Kidney (tissue), 13 donors: ENCODE measurements at regions not wholly inside any gene's neighbourhood (a gene's known extent, or its start where the extent isn't known, plus 50 kb on each side); places are given as distances from the start of the nearest gene placed in this dataset.
A peak's percentile ranks its signal among the peaks of the same experiment; 100 is the strongest.
"Not testable (repeated sequence)": the region's sequence is repeated elsewhere in the genome, so short reads cannot be mapped to it uniquely, and the experiment has no call there.

Experiments
- DNase-seq, 5 donors: peaks; one replicate each; pipeline ENCODE4 v3.0.0-alpha.2; 2013 to 2020
- FAIRE-seq: peaks from 2 replicates; lab custom pipeline; 2012; peaks lifted over from hg19 to GRCh38; lab: Jason Lieb, UNC
- H3K27ac ChIP-seq, 2 donors: one replicate each; pipeline ENCODE4 v1.7.0; 2013; ENCODE audit warnings: low read depth in 2 of 2, low read length in 2 of 2, inconsistent platforms in 1 of 2
- H3K27me3 ChIP-seq: one replicate; pipeline ENCODE4 v1.7.1; 2013; ENCODE audit warnings: low read length, inconsistent platforms; ENCODE audit not compliant: control insufficient read depth, insufficient read depth
- H3K36me3 ChIP-seq, 3 donors: one replicate each; pipeline versions ENCODE4 v1.7.0 to v1.7.1; 2013; ENCODE audit warnings: low read length in 3 of 3, control low read depth in 1 of 3, inconsistent platforms in 1 of 3; ENCODE audit not compliant: insufficient read depth in 3 of 3, control insufficient read depth in 2 of 3
- H3K4me1 ChIP-seq, 3 donors: one replicate each; pipeline versions ENCODE4 v1.7.0 to v1.7.1; 2013; ENCODE audit warnings: low read length in 3 of 3, inconsistent platforms in 1 of 3, low read depth in 1 of 3; ENCODE audit not compliant: control insufficient read depth in 2 of 3, insufficient read depth in 2 of 3
- H3K4me3 ChIP-seq, 3 donors: one replicate each; pipeline versions ENCODE4 v1.7.0 to v1.8.1; 2013; ENCODE audit warnings: low read length in 3 of 3, control low read depth in 1 of 3, inconsistent platforms in 1 of 3
- H3K9ac ChIP-seq, 3 donors: one replicate each; pipeline versions ENCODE4 v1.7.0 to v1.7.1; 2013; ENCODE audit warnings: low read length in 3 of 3, control low read depth in 1 of 3, inconsistent platforms in 1 of 3
- H3K9me3 ChIP-seq, 3 donors: one replicate each; pipeline versions ENCODE4 v1.7.0 to v1.7.1; 2013; ENCODE audit warnings: low read length in 3 of 3, control low read depth in 1 of 3, inconsistent platforms in 1 of 3; ENCODE audit not compliant: control insufficient read depth in 2 of 3, insufficient read depth in 1 of 3
- intact Hi-C: fragments of 100-400 bp; cut with DNase I; formaldehyde crosslinking; loops from one replicate; pipeline ENCODE4 v1.11.1; 2022
- TF ChIP-seq, protein P1 (sequence below): IDR thresholded peaks from 3 replicates; pipeline ENCODE4 v1.5.1; 2012; ENCODE audit warnings: mild to moderate bottlenecking, moderate library complexity, borderline replicate concordance; ENCODE audit not compliant: insufficient read depth; ENCODE audit errors: extremely low read depth
- donor health status: control.
- donor health status: control.
- donor health status: control.
- donor health status: control.
- donor health status: control.
- donor health status: DM: yes; HTN: yes; CAD: no.
- donor health status: Normal renal cell carcinoma (clear cell type).

DNA sequence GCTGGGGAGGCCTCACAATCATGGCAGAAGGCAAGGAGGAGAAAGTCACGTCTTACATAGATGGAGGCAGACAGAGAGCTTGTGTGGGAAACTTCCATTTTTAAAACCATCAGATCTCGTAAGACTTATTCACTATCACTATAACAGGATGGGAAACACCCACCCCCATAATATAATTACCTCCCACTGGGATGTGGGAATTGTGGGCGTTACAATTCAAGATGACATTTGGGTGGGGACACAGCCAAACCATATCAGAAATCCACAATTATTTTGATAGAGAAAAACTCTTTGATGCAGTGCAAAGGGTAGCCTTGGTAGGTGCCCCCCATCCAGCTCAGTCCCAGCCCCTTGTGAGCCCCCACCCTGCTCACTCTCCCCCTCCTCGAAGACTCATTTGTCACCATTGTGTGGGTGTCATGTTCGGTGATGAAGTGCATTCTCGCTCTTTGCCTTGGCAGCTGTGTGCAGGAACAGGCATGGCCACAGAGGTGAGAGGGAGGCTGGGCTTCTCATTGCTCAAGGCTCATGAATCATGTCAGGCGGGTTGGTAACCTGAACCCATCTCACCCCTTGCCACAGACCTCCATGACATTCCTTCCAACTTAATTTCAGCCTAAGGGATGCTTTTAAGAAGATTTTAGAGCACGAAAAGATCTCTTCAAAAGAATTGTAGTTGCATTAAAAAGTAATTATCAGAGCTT is 75.9 kb downstream of the BUB3 start:
- TF ChIP-seq, protein P1, sequence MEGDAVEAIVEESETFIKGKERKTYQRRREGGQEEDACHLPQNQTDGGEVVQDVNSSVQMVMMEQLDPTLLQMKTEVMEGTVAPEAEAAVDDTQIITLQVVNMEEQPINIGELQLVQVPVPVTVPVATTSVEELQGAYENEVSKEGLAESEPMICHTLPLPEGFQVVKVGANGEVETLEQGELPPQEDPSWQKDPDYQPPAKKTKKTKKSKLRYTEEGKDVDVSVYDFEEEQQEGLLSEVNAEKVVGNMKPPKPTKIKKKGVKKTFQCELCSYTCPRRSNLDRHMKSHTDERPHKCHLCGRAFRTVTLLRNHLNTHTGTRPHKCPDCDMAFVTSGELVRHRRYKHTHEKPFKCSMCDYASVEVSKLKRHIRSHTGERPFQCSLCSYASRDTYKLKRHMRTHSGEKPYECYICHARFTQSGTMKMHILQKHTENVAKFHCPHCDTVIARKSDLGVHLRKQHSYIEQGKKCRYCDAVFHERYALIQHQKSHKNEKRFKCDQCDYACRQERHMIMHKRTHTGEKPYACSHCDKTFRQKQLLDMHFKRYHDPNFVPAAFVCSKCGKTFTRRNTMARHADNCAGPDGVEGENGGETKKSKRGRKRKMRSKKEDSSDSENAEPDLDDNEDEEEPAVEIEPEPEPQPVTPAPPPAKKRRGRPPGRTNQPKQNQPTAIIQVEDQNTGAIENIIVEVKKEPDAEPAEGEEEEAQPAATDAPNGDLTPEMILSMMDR, result no peak
- no peaks in the 10 kb centered on the region for H3K4me1 ChIP-seq
- H3K9ac ChIP-seq, result no peak overlapping the region
- intact Hi-C loops, result no loop called here
- no peaks in the 10 kb centered on the region for H3K27me3 ChIP-seq
- H3K9me3 ChIP-seq, result no peaks in the 10 kb centered on the region
- FAIRE-seq, result no peak
- H3K36me3 ChIP-seq, result no peaks in the 10 kb centered on the region
- no peak overlapping the region for H3K4me3 ChIP-seq
- no peak overlapping the region for H3K27ac ChIP-seq
- DNase-seq, result peak in 4 of 5 donors; percentile 80 to 91 (median 86)

DNA sequence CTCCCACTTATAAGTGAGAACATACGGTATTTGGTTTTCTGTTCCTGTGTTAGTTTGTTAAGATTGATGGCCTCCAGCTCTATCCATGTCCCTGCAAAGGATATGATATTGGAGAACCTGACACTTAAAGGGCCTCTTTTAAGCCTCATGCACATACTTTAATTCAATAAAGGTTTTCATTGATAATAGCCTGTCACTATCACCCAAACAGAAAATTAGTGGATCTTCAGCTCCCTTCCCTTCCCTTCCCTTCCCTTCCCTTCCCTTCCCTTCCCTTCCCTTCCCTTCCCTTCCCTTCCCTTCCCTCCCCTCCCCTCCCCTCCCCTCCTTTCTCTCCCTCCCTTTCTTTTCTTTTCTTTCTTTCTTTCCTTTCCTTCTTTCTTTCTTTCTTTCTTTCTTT is 78.7 kb downstream of the BUB3 start:
- H3K9ac ChIP-seq, H3K27ac ChIP-seq, H3K4me3 ChIP-seq, intact Hi-C loops, H3K9me3 ChIP-seq, FAIRE-seq, H3K27me3 ChIP-seq, DNase-seq, H3K36me3 ChIP-seq, H3K4me1 ChIP-seq: not testable (repeated sequence)

DNA sequence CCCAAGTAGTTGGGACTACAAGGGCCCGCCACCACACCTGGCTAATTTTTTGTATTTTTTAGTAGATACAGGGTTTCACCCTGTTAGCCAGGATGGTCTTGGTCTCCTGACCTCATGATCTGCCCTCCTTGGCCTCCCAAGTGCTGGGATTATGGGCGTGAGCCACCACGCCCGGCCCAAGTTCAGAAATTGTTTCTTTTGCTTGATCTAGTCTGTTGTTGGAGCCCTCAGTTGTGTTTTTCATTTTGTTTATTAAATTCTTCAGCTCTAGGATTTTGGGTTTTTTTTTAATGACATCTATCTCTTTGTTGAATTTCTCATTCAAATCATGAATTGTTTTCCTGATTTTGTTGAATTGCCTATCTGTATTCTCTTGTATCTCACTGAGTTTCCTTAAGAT is 80.8 kb downstream of the BUB3 start:
- DNase-seq, FAIRE-seq, H3K4me1 ChIP-seq, intact Hi-C loops, H3K9ac ChIP-seq, H3K27ac ChIP-seq, H3K36me3 ChIP-seq, H3K27me3 ChIP-seq, H3K9me3 ChIP-seq, H3K4me3 ChIP-seq: not testable (repeated sequence)

DNA sequence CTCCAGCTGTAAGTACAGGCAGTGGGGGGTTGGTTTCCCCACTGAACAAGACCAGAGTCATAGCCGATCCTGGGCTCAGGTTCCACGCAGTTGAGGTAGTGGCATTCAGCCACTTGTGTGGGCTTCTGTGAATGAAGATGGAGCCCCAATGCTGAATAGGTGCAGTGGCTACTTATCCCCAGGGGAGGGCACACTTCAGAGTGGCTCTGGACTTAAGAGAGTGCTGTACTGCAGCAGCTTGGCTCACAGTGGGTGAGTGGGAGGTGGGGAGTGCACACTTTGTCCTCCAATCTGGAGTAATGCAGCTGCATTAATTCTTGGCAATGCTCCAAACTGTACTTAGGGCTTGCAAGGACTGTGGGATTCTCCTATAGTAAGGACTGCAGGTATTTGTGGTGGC is 81.9 kb downstream of the BUB3 start:
- no peak overlapping the region for H3K27ac ChIP-seq
- TF ChIP-seq, protein P1, result no peak
- DNase-seq (no peak), FAIRE-seq (no peak)
- no peak overlapping the region for H3K4me3 ChIP-seq
- H3K27me3 ChIP-seq, result no peaks in the 10 kb centered on the region
- H3K4me1 ChIP-seq, result no peaks in the 10 kb centered on the region
- no peaks in the 10 kb centered on the region for H3K36me3 ChIP-seq
- intact Hi-C loops, result no loop called here
- peaks cover 0 to 7% (median 0%) of the 10 kb centered on the region in 3 donors for H3K9me3 ChIP-seq
- no peak overlapping the region for H3K9ac ChIP-seq
